HPDE6-E6E7 (cell line): ENCODE measurements at regions not wholly inside any gene's neighbourhood (a gene's known extent, or its start where the extent isn't known, plus 50 kb on each side); places are given as distances from the start of the nearest gene placed in this dataset.

ENCODE experiments used
- DNase-seq: peaks from one replicate; pipeline ENCODE4 v3.0.0; 2011; ENCODE audit warnings: missing footprints; ENCODE audit errors: extremely low spot score

DNA sequence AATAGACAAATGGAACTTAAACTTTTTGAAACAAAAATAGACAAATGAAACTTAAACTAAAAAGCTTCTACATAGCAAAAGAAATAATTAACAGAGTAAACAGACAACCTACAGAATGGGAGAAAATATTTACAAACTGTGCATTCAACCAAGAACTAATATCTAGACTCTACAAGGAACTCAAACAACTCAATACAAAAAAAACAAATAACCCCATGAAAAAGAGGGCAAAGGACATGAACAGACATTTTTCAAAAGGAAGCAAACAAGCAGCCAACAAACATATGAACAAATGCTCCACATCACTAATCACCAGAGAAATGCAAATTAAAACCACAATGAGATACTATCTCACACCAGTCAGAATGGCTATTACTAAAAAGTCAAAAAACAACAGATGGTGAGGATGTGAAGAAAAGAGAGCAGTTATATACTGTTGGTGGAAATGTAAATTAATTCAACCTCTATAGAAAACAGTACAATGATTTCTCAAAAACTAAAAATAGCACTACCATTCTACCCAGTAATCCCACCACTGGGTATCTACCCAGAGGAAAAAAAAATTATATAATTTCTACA, 170.8 kb upstream of the RGMB start:
- DNase-seq, result no peak

DNA sequence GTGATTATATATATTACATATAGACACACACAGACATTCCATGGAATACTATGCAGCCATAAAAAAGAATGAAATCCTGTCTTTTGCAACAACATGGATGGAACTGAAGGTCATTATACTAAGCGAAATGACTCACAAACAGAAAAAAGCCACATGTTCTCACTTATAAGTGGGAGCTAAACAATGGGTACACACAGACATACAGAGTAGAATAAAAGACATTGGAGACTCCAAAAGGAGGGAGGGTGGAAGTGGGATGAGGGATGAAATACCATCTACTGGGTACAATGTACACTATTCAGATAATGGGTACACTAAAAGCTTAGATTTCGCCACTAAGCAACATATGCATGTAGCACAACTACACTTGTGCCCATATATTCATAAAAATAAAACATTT, 170.0 kb upstream of the RGMB start:
- no peak for DNase-seq

DNA sequence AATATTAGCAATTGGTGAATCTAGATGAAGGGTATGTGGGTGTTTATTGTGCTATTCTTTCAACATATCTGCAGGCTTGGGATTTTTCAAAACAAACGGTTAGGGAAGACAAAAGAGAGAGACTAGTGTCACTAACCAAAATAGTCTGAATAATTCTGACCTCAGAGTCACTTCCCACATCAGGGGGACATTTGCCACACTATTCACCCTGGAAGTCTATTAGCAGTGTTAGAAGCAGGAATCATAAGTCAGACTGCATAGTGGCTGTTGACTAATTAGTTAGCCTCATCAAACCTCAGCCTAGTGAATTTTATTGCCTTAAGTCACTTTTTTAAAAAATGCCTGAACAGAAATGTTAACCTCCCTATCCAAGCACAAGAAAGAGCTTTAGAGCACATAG, 169.2 kb upstream of the RGMB start:
- DNase-seq, result no peak

- DNase-seq, result no peak
Measured at GRCh38 chr5:98604721-98605425, 168.6 kb upstream of the RGMB start.

GRCh38 chr5:98605426-98605825, 168.0 kb upstream of the RGMB start:
- no peak for DNase-seq

DNA sequence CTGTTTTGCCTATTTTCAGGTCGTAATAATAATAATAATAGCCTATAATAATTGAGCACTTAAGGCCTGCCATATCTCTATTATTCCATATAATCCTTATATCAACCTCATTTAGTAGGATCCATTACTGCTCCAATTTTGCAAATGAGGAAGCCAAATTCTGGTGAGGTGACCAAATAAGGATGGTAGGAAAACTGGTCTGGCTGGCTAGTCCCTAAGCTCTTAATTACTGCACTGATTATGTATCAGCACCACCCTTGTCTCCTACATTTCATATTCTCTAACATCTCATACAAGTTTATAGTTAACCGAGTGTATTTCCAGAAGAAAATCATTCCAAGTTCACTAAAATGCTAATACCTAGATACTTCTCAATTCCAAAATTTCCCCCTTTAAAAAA, 166.5 kb upstream of the RGMB start:
- DNase-seq, result no peak

- no peak for DNase-seq
Measured at GRCh38 chr5:98608052-98608451, 165.4 kb upstream of the RGMB start.

GRCh38 chr5:98614341-98614740, 159.1 kb upstream of the RGMB start:
- no peak for DNase-seq

- DNase-seq, result no peak
Measured at GRCh38 chr5:98621821-98622220, 151.6 kb upstream of the RGMB start.

DNA sequence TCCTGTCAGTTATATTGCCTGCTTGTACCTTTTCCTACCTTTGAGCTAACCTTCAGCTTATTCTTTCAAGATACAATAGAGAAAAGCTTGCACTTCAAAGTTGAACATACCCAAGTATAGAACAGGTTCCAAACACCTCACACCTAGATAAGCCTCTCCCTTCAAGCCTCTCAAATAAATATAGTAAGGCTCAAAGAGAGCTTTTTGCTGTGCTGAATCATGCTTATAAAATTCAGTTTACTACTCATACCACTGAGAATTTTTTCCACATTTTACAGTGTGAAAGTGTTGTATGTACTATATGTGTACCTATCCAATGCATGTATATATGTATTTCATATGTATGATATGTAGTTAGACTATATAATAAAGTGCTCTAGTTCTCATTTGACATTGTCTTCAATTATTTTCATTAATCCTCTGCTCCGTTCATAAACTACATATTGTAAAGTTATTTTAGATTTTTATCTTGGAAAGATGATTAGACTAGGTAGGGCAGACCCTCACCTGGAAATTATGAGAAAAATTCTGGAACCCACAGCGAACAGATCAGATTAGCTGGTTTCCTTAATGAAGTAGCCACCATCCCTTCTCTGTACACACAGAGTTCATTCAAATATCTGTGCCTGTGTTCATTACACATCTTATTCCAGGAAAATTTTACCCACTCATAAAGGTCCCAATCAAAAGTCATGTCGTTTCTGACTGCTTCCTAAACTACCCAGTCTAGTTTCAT, 149.2 kb upstream of the RGMB start:
- no peak for DNase-seq

DNA sequence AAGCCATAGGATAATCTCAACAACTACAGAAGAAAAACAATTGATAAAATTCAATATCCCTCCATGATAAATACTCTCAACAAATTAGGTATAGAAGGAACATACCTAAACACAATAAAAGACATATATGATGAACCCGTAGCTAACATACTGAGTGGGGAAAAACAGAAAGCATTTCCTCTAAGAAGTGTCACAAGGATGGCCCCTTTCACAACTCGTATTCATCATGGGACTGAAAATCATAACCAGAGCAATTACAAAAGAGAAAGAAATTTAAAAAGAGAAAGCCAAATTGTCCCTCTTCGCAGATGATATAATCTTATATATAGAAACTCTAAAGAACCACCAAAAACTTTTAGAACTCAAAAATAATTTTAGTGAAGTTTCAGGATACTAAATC, 146.3 kb upstream of the RGMB start:
- DNase-seq, result no peak

DNA sequence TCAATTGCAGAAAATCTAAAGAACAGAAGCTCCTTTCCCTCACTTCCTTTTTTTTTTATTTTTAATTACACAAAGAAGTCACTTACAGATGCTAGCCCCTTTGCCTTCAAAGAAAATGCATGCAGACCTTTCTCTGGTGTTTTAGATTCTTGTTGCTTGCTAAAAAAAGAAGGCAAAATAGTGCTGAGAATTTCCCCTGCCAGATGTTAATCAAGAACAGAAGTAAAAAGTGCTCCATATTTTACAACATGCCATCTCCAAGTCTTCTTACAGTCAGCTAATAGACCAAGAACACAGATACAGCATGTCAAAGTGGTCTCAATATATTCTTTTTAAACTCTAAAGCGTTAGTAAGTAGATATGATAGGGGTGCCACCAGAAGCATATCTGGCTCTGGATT, 142.8 kb upstream of the RGMB start:
- DNase-seq, result no peak

DNA sequence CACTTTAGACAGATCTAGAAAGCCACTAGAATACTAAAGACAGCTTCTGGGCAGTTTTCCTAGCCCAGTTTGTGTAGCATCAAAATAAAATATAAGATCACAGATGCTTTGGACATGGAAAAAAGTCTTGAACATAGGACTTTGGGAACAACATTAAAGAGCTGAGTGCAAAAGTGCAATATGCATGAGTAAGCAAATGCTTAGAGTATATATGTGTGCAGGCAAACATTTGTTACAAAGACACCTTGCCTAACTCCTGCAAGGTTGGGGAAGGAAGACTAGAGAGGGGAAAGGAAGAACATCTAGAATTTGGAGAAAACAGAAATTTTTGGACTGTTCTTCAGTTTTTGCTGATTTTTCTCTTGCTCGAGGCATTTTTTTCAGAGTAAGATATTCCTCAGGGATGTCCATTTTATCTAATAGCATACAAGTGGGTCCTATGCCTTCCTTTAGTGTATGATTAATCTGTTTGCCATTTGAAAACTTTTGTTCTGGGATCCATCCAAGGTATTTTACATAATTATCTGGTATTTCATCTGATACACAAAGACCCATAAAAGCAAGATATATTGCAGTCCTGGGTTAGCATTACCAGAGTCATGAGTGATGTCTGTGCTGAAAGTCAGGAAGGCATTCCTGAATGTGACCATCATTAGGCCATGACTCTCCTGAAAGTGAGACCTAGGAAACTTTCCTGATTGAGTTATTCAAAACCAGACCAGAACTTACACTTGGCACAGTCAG, 142.0 kb upstream of the RGMB start:
- DNase-seq, result no peak

- no peak for DNase-seq
Measured at GRCh38 chr5:98635656-98636055, 137.8 kb upstream of the RGMB start.

- DNase-seq, result no peak
Measured at GRCh38 chr5:98637116-98637515, 136.3 kb upstream of the RGMB start.

GRCh38 chr5:98637557-98637956, 135.9 kb upstream of the RGMB start:
- DNase-seq, result no peak

DNA sequence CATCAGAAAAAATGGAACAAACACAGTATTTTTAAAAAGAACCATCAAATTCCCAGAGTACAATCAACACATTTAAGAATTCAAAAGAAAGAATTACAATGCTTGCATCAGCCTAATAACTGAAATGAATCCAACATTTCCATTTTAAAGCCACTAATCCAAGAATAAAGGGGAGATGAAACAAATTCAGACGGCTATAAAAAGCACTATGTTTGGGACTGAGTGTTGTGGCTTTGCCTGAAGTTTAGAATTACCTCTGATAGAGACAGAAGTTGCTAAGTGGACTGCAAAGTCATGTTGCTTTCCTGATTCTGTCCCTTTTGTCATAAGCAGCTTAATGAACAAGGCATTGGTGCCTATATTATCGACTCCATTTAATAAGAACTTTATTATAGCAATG, 135.4 kb upstream of the RGMB start:
- DNase-seq, result no peak

GRCh38 chr5:98638701-98639100, 134.8 kb upstream of the RGMB start:
- DNase-seq, result no peak

GRCh38 chr5:98639274-98639673, 134.2 kb upstream of the RGMB start:
- no peak for DNase-seq

DNA sequence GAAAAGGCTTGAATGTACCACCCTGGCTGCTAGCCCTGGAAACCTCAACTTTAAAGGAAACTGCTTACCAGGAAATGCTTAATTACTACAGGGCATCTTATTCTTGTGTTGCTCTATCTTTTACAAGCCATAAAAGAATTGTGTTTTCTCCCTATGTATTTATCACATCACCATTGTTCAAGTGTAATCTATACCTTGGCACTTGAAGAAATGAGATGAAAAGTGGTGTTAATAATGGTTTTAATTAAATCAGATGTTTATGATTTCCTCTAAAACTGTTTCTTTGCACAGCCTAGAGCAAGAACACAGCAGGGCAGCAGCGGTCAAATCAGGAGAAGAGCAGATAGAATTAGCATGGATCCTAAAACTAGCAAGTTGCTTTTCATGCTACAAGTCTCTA, 131.8 kb upstream of the RGMB start:
- no peak for DNase-seq

DNA sequence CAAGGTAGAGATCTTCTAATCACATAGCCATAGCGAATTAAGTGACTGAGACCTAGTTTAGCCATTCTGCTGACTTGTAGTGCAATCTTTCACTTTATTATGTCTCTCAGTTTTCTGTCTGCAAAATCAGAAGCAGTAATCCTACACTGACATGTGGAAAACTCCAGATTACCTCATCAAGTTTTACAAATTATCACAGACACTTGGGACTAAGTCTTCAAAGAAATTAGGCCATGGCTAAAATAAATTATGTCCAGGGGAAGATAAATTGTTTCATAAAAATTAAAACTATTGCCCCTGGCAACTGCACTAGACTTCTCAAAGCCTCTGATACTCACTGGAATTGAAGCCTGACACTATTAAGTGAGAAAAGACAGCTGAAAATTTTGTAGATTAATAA, 129.9 kb upstream of the RGMB start:
- DNase-seq, result no peak

GRCh38 chr5:98651715-98652114, 121.7 kb upstream of the RGMB start:
- DNase-seq, result no peak
